ENCODE measurements at regions not wholly inside any gene's neighbourhood (a gene's known extent, or its start where the extent isn't known, plus 50 kb on each side); places are given as distances from the start of the nearest gene placed in this dataset.

DNA sequence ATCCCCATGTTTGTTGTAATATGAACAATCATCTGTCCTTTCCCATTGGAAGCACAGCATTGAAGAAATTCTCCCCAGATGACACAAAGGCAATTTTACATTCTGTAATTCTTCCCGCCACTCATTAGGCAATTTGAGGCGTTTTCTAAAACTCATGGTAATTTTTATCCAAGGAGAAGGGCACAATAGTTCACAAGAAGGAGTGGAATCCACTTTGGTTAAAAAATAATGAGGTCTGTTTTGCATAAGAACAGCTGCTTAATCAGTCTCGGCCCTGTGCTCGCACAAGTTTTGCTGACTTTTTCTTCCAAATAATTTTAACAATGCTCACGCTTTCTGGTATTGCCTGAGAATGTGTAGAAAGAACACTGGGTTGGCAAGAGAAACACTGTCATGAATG lies 94.0 kb downstream of the CAVIN4 start:
- ChIA-PET POLR2A (no interaction called here), CTCF (interaction anchor here (0.6 kb wide), 1 partner anchor 447 kb away, joined by 3 read pairs; no protein-coding TSS in a partner anchor)
- TF ChIP-seq KAT7 (CRISPR knock-in tag; IDR thresholded peaks at IDR 0.05; ENCODE audit: borderline replicate concordance) (no peak), RORB (CRISPR knock-in tag; IDR thresholded peaks at IDR 0.05) (no peak), CREB1 (CRISPR knock-in tag; IDR thresholded peaks at IDR 0.05) (no peak), USF2 (CRISPR knock-in tag; IDR thresholded peaks at IDR 0.05) (no peak), ZBTB21 (CRISPR knock-in tag; IDR thresholded peaks at IDR 0.05; ENCODE audit: borderline replicate concordance) (no peak), SMAD4 (CRISPR knock-in tag; IDR thresholded peaks at IDR 0.05) (no peak), ZNF512 (CRISPR knock-in tag; IDR thresholded peaks at IDR 0.05; ENCODE audit: borderline replicate concordance) (no peak), SOX15 (CRISPR knock-in tag; IDR thresholded peaks at IDR 0.05) (no peak), GABPB1 (CRISPR knock-in tag; IDR thresholded peaks at IDR 0.05) (no peak), ZNF138 (CRISPR knock-in tag; conservative IDR thresholded peaks at IDR 0.05) (no peak), CBFB (CRISPR knock-in tag; IDR thresholded peaks at IDR 0.05; ENCODE audit: low read depth) (no peak), ELF4 (CRISPR knock-in tag; IDR thresholded peaks at IDR 0.05; ENCODE audit: low read depth) (no peak), JAZF1 (CRISPR knock-in tag; IDR thresholded peaks at IDR 0.05) (no peak), TEAD4 (CRISPR knock-in tag; IDR thresholded peaks at IDR 0.05) (no peak), ATF1 (CRISPR knock-in tag; IDR thresholded peaks at IDR 0.05) (no peak)
- TF ChIP-seq, protein P1, sequence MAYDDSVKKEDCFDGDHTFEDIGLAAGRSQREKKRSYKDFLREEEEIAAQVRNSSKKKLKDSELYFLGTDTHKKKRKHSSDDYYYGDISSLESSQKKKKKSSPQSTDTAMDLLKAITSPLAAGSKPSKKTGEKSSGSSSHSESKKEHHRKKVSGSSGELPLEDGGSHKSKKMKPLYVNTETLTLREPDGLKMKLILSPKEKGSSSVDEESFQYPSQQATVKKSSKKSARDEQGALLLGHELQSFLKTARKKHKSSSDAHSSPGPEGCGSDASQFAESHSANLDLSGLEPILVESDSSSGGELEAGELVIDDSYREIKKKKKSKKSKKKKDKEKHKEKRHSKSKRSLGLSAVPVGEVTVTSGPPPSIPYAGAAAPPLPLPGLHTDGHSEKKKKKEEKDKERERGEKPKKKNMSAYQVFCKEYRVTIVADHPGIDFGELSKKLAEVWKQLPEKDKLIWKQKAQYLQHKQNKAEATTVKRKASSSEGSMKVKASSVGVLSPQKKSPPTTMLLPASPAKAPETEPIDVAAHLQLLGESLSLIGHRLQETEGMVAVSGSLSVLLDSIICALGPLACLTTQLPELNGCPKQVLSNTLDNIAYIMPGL (CRISPR knock-in tag; IDR thresholded peaks at IDR 0.05), result no peak
- TF ChIP-seq, protein P2, sequence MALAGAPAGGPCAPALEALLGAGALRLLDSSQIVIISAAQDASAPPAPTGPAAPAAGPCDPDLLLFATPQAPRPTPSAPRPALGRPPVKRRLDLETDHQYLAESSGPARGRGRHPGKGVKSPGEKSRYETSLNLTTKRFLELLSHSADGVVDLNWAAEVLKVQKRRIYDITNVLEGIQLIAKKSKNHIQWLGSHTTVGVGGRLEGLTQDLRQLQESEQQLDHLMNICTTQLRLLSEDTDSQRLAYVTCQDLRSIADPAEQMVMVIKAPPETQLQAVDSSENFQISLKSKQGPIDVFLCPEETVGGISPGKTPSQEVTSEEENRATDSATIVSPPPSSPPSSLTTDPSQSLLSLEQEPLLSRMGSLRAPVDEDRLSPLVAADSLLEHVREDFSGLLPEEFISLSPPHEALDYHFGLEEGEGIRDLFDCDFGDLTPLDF (CRISPR knock-in tag; IDR thresholded peaks at IDR 0.05), result no peak
- TF ChIP-seq, protein P3, sequence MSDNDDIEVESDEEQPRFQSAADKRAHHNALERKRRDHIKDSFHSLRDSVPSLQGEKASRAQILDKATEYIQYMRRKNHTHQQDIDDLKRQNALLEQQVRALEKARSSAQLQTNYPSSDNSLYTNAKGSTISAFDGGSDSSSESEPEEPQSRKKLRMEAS (CRISPR knock-in tag; IDR thresholded peaks at IDR 0.05), result no peak
- TF ChIP-seq, protein P4, sequence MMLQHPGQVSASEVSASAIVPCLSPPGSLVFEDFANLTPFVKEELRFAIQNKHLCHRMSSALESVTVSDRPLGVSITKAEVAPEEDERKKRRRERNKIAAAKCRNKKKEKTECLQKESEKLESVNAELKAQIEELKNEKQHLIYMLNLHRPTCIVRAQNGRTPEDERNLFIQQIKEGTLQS (CRISPR knock-in tag; conservative IDR thresholded peaks at IDR 0.05), result no peak
- TF ChIP-seq, protein P5, sequence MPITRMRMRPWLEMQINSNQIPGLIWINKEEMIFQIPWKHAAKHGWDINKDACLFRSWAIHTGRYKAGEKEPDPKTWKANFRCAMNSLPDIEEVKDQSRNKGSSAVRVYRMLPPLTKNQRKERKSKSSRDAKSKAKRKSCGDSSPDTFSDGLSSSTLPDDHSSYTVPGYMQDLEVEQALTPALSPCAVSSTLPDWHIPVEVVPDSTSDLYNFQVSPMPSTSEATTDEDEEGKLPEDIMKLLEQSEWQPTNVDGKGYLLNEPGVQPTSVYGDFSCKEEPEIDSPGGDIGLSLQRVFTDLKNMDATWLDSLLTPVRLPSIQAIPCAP (CRISPR knock-in tag; IDR thresholded peaks at IDR 0.05), result no peak
- Mint-ChIP-seq H3K4me3 (no peak overlapping the region), H3K36me3 (peaks cover 7% of the 10 kb centered on the region), H3K4me1 (peaks cover 45% of the 10 kb centered on the region), H3K9me3 (peaks cover 12% of the 10 kb centered on the region), H3K27ac (peak overlapping the region; percentile 75; the same call in 1 of the 2 replicates), H3K27me3 (ENCODE audit: low read depth) (no peaks in the 10 kb centered on the region)
- DNase-seq (ENCODE audit: low spot score) (no peak), ATAC-seq (no peak)

DNA sequence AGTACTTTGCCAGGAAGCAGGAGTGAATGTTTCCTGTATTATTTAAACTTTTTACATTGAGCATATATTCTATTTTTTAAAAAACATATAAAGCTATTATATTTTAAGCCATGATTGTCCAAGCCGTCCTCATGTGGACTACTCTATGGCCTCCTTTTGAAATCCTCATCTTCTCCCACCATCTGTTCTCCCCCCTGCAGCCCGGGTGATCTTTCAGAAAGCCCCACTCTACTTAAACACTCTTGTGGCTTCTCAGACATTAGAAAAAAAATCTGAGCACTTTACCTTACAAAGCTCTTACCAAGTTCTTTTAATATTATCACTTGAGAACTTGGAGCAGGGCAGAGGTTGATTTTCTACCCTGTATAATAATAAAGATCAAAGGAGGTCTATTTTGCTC lies 95.4 kb downstream of the CAVIN4 start:
- peaks cover 45% of the 10 kb centered on the region for H3K4me1 Mint-ChIP-seq
- H3K27me3 Mint-ChIP-seq (ENCODE audit: low read depth), result no peaks in the 10 kb centered on the region
- ATAC-seq (no peak), DNase-seq (ENCODE audit: low spot score) (no peak)
- H3K4me3 Mint-ChIP-seq, result no peak overlapping the region
- CTCF ChIA-PET, result no interaction called here
- peaks cover 12% of the 10 kb centered on the region for H3K9me3 Mint-ChIP-seq
- H3K36me3 Mint-ChIP-seq, result peaks cover 7% of the 10 kb centered on the region
- POLR2A ChIA-PET, result no interaction called here
- no peak overlapping the region for H3K27ac Mint-ChIP-seq
- TF ChIP-seq, protein P6, sequence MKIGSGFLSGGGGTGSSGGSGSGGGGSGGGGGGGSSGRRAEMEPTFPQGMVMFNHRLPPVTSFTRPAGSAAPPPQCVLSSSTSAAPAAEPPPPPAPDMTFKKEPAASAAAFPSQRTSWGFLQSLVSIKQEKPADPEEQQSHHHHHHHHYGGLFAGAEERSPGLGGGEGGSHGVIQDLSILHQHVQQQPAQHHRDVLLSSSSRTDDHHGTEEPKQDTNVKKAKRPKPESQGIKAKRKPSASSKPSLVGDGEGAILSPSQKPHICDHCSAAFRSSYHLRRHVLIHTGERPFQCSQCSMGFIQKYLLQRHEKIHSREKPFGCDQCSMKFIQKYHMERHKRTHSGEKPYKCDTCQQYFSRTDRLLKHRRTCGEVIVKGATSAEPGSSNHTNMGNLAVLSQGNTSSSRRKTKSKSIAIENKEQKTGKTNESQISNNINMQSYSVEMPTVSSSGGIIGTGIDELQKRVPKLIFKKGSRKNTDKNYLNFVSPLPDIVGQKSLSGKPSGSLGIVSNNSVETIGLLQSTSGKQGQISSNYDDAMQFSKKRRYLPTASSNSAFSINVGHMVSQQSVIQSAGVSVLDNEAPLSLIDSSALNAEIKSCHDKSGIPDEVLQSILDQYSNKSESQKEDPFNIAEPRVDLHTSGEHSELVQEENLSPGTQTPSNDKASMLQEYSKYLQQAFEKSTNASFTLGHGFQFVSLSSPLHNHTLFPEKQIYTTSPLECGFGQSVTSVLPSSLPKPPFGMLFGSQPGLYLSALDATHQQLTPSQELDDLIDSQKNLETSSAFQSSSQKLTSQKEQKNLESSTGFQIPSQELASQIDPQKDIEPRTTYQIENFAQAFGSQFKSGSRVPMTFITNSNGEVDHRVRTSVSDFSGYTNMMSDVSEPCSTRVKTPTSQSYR (CRISPR knock-in tag; IDR thresholded peaks at IDR 0.05), result no peak
- TF ChIP-seq MYBL2 (CRISPR knock-in tag; IDR thresholded peaks at IDR 0.05) (no peak), TP53 (CRISPR knock-in tag; IDR thresholded peaks at IDR 0.05) (no peak), ZNF671 (CRISPR knock-in tag; IDR thresholded peaks at IDR 0.05) (no peak)

Data from WTC11 (cell line).